ENCODE measurements at regions not wholly inside any gene's neighbourhood (a gene's known extent, or its start where the extent isn't known, plus 50 kb on each side); places are given as distances from the start of the nearest gene placed in this dataset.

- Mint-ChIP-seq H3K4me3 (no peak overlapping the region), H3K4me1 (no peaks in the 10 kb centered on the region), H3K36me3 (ENCODE audit: low read depth) (no peaks in the 10 kb centered on the region), H3K27me3 (peaks cover 15% of the 10 kb centered on the region), H3K9me3 (no peaks in the 10 kb centered on the region), H3K27ac (no peak overlapping the region)
- POLR2A ChIA-PET = no interaction called here
- no peak for DNase-seq
- intact Hi-C loops (cut with micrococcal nuclease) = no loop called here
- ATAC-seq (ENCODE audit: low read depth) = no peak
- TF ChIP-seq CTCF (IDR thresholded peaks at IDR 0.05) = no peak
- CTCF ChIA-PET = no interaction called here
Observed at GRCh38 chr6:30801950-30802349, 57.6 kb upstream of the IER3 start.

- no peaks in the 10 kb centered on the region for H3K9me3 Mint-ChIP-seq
- no peaks in the 10 kb centered on the region for H3K4me1 Mint-ChIP-seq
- no peak for DNase-seq
- ATAC-seq (ENCODE audit: low read depth) = no peak
- no peak overlapping the region for H3K4me3 Mint-ChIP-seq
- no peaks in the 10 kb centered on the region for H3K36me3 Mint-ChIP-seq (ENCODE audit: low read depth)
- H3K27ac Mint-ChIP-seq = no peak overlapping the region
- CTCF ChIA-PET = no interaction called here
- no peak for TF ChIP-seq CTCF (IDR thresholded peaks at IDR 0.05)
- POLR2A ChIA-PET = no interaction called here
- H3K27me3 Mint-ChIP-seq = peaks cover 13% of the 10 kb centered on the region
- intact Hi-C loops (cut with micrococcal nuclease) = no loop called here
Observed at GRCh38 chr6:30800871-30801270, 56.5 kb upstream of the IER3 start.

- no peak for DNase-seq
- no peaks in the 10 kb centered on the region for H3K36me3 Mint-ChIP-seq (ENCODE audit: low read depth)
- TF ChIP-seq CTCF (IDR thresholded peaks at IDR 0.05) = no peak
- intact Hi-C loops (cut with micrococcal nuclease) = no loop called here
- no peak overlapping the region for H3K27ac Mint-ChIP-seq
- ChIA-PET CTCF (interaction anchor here (0.7 to 1.0 kb wide), 2 partner anchors 55 to 288 kb away, joined by 3 read pairs; partner anchors contain the start of gene IER3), POLR2A (interaction anchor here (0.6 kb wide), 1 partner anchor 844 kb away, joined by 3 read pairs; no protein-coding TSS in a partner anchor)
- H3K9me3 Mint-ChIP-seq = no peaks in the 10 kb centered on the region
- H3K27me3 Mint-ChIP-seq = peaks cover 11% of the 10 kb centered on the region
- H3K4me1 Mint-ChIP-seq = peaks cover 7% of the 10 kb centered on the region
- H3K4me3 Mint-ChIP-seq = no peak overlapping the region
- ATAC-seq (ENCODE audit: low read depth) = no peak
Observed at GRCh38 chr6:30799210-30799609, 54.9 kb upstream of the IER3 start.

GRCh38 chr6:30798494-30798893, 54.1 kb upstream of the IER3 start:
- Mint-ChIP-seq H3K4me1 (peaks cover 14% of the 10 kb centered on the region), H3K4me3 (no peak overlapping the region), H3K36me3 (ENCODE audit: low read depth) (no peaks in the 10 kb centered on the region), H3K9me3 (no peaks in the 10 kb centered on the region), H3K27me3 (peaks cover 11% of the 10 kb centered on the region), H3K27ac (no peak overlapping the region)
- ATAC-seq (ENCODE audit: low read depth) (no peak), DNase-seq (no peak)
- POLR2A ChIA-PET = interaction anchor here (0.6 kb wide), 1 partner anchor 845 kb away, joined by 3 read pairs; no protein-coding TSS in a partner anchor
- intact Hi-C loops (cut with micrococcal nuclease) = no loop called here
- no peak for TF ChIP-seq CTCF (IDR thresholded peaks at IDR 0.05)
- CTCF ChIA-PET = interaction anchor here (0.7 to 1.0 kb wide), 2 partner anchors 54 to 289 kb away, joined by 3 read pairs; partner anchors contain the start of gene IER3

- TF ChIP-seq CTCF (IDR thresholded peaks at IDR 0.05) = no peak
- Mint-ChIP-seq H3K4me3 (no peak overlapping the region), H3K27ac (no peak overlapping the region), H3K9me3 (no peaks in the 10 kb centered on the region), H3K27me3 (peaks cover 6% of the 10 kb centered on the region), H3K4me1 (peaks cover 20% of the 10 kb centered on the region), H3K36me3 (ENCODE audit: low read depth) (no peaks in the 10 kb centered on the region)
- ChIA-PET CTCF (no interaction called here), POLR2A (no interaction called here)
- ATAC-seq (ENCODE audit: low read depth) = no peak
- no peak for DNase-seq
- intact Hi-C loops (cut with micrococcal nuclease) = no loop called here
Observed at GRCh38 chr6:30795549-30796293, 51.4 kb upstream of the IER3 start.
